ENCODE measurements at regions not wholly inside any gene's neighbourhood (a gene's known extent, or its start where the extent isn't known, plus 50 kb on each side); places are given as distances from the start of the nearest gene placed in this dataset.

- intact Hi-C loops (cut with micrococcal nuclease; ENCODE audit: unreplicated experiment) = no loop called here
- H3K4me3 Mint-ChIP-seq (ENCODE audit: unreplicated experiment) = no peak overlapping the region
- peaks cover 11% of the 10 kb centered on the region for H3K9me3 Mint-ChIP-seq (ENCODE audit: unreplicated experiment)
- no peak overlapping the region for H3K27ac Mint-ChIP-seq (ENCODE audit: unreplicated experiment)
- H3K4me1 ChIP-seq = no peaks in the 10 kb centered on the region
- H3K36me3 ChIP-seq (ENCODE audit: control insufficient read depth, insufficient read depth, low read length) = no peaks in the 10 kb centered on the region
- POLR2A ChIA-PET = no interaction called here
- H3K36me3 Mint-ChIP-seq (ENCODE audit: insufficient read depth, unreplicated experiment) = no peaks in the 10 kb centered on the region
- CTCF ChIA-PET = no interaction called here
- no peak overlapping the region for H3K4me3 ChIP-seq (ENCODE audit: low read depth, low read length)
- DNase-seq = no peak
- H3K27me3 ChIP-seq (replicated peaks; ENCODE audit: control insufficient read depth, insufficient read depth, low read length) = no peaks in the 10 kb centered on the region
- BruUV-seq (replicated peaks) = no TSS peak
- H3K27me3 Mint-ChIP-seq (ENCODE audit: insufficient read depth, unreplicated experiment) = peaks cover 18% of the 10 kb centered on the region
- no peak for TF ChIP-seq CTCF (IDR thresholded peaks at IDR 0.05; ENCODE audit: insufficient read depth in 1 of 2, low read depth in 1 of 2, low read length in 1 of 2, severe bottlenecking in 1 of 2, unreplicated experiment in 1 of 2)
- H3K9me3 ChIP-seq = no peaks in the 10 kb centered on the region
- H3K4me1 Mint-ChIP-seq (ENCODE audit: low read depth, unreplicated experiment) = peaks cover 6% of the 10 kb centered on the region
Measured at GRCh38 chr19:30284885-30285284, 87.3 kb upstream of the ZNF536 start.

- no TSS peak for BruUV-seq (replicated peaks)
- no peaks in the 10 kb centered on the region for H3K9me3 ChIP-seq
- Mint-ChIP-seq H3K4me3 (ENCODE audit: unreplicated experiment) (no peak overlapping the region), H3K27me3 (ENCODE audit: insufficient read depth, unreplicated experiment) (peaks cover 12% of the 10 kb centered on the region), H3K27ac (ENCODE audit: unreplicated experiment) (no peak overlapping the region), H3K36me3 (ENCODE audit: insufficient read depth, unreplicated experiment) (no peaks in the 10 kb centered on the region), H3K4me1 (ENCODE audit: low read depth, unreplicated experiment) (peaks cover 6% of the 10 kb centered on the region), H3K9me3 (ENCODE audit: unreplicated experiment) (peaks cover 11% of the 10 kb centered on the region)
- H3K36me3 ChIP-seq (ENCODE audit: control insufficient read depth, insufficient read depth, low read length) = no peaks in the 10 kb centered on the region
- TF ChIP-seq CTCF (IDR thresholded peaks at IDR 0.05; ENCODE audit: insufficient read depth in 1 of 2, low read depth in 1 of 2, low read length in 1 of 2, severe bottlenecking in 1 of 2, unreplicated experiment in 1 of 2) = no peak
- no peaks in the 10 kb centered on the region for H3K27me3 ChIP-seq (replicated peaks; ENCODE audit: control insufficient read depth, insufficient read depth, low read length)
- ChIA-PET CTCF (no interaction called here), POLR2A (no interaction called here)
- intact Hi-C loops (cut with micrococcal nuclease; ENCODE audit: unreplicated experiment) = no loop called here
- no peaks in the 10 kb centered on the region for H3K4me1 ChIP-seq
- no peak overlapping the region for H3K4me3 ChIP-seq (ENCODE audit: low read depth, low read length)
- DNase-seq = no peak
Measured at GRCh38 chr19:30286378-30286777, 85.8 kb upstream of the ZNF536 start.

- H3K4me3 Mint-ChIP-seq (ENCODE audit: unreplicated experiment) = no peak overlapping the region
- no peaks in the 10 kb centered on the region for H3K36me3 Mint-ChIP-seq (ENCODE audit: insufficient read depth, unreplicated experiment)
- no peaks in the 10 kb centered on the region for H3K36me3 ChIP-seq (ENCODE audit: control insufficient read depth, insufficient read depth, low read length)
- no peaks in the 10 kb centered on the region for H3K4me1 ChIP-seq
- no peak for DNase-seq
- H3K9me3 ChIP-seq = no peaks in the 10 kb centered on the region
- peaks cover 11% of the 10 kb centered on the region for H3K9me3 Mint-ChIP-seq (ENCODE audit: unreplicated experiment)
- H3K27ac Mint-ChIP-seq (ENCODE audit: unreplicated experiment) = no peak overlapping the region
- H3K4me3 ChIP-seq (ENCODE audit: low read depth, low read length) = no peak overlapping the region
- no peaks in the 10 kb centered on the region for H3K27me3 ChIP-seq (replicated peaks; ENCODE audit: control insufficient read depth, insufficient read depth, low read length)
- ChIA-PET CTCF (no interaction called here), POLR2A (no interaction called here)
- peaks cover 6% of the 10 kb centered on the region for H3K4me1 Mint-ChIP-seq (ENCODE audit: low read depth, unreplicated experiment)
- intact Hi-C loops (cut with micrococcal nuclease; ENCODE audit: unreplicated experiment) = no loop called here
- H3K27me3 Mint-ChIP-seq (ENCODE audit: insufficient read depth, unreplicated experiment) = peaks cover 12% of the 10 kb centered on the region
- TF ChIP-seq CTCF (IDR thresholded peaks at IDR 0.05; ENCODE audit: insufficient read depth in 1 of 2, low read depth in 1 of 2, low read length in 1 of 2, severe bottlenecking in 1 of 2, unreplicated experiment in 1 of 2) = no peak
- no TSS peak for BruUV-seq (replicated peaks)
Measured at GRCh38 chr19:30287259-30287658, 84.9 kb upstream of the ZNF536 start.
